ENCODE measurements at regions not wholly inside any gene's neighbourhood (a gene's known extent, or its start where the extent isn't known, plus 50 kb on each side); places are given as distances from the start of the nearest gene placed in this dataset.

DNA sequence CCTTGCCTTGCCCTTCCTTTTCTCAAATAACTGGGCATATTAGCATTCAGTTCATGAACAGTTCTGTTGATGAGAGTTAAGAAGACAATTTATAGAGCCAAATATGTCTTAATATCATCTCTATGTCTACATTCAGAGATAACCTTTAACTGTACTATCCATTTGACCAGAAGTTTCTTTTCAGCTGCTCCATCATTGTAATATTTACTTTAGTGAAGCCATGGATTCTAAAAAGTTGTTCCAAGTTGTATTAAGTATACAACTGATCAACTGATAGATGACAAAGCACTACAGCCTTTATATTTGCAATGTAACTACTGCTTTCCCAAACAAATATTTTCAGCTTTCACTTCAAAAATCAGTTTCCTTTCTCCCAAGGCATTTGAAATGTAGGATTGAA, 1252.7 kb downstream of the EPHA7 start:
- no peak for ATAC-seq
- intact Hi-C loops (cut with DNase I, micrococcal nuclease), result no loop called here
- no peak for DNase-seq

DNA sequence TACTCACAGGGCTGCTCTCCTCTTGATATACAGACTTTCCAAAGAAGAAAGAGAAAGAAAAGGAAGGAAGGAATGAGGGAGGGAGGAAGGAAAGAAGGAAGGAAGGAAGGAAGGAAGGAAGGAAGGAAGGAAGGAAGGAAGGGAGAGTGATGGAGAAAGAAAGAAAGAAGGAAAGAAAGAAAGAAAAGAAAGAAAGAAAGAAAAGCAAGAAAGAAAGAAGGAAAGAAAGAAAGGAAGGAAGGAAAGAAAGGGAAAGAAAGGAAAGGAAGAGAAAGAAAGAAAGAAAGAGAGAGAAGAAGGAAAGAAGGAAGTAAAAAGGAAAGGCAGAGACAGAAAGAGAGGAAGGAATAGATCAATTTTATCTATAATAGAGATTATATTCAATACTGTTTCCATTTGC, 1257.4 kb downstream of the EPHA7 start:
- intact Hi-C loops (cut with DNase I, micrococcal nuclease), result no loop called here
- ATAC-seq, result no peak
- DNase-seq, result no peak

DNA sequence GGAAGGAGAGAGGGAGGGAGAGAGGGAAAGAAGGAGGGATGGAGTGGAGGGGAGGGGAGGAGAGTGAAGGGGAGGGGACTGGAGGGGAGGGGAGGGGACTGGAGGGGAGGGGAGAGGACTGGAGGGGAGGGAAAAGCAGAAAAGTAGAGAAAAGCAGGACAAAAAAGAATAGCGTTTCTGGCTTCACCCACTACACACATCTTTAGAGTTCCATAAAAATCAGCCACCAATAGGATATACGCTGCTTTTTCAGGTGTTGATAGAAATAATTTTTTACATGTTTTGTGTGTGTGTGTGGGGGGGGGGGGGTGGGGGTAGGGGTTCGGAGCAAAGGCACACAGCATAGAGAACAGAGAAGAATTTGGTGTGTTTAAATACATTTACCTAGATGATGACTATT, 1259.1 kb downstream of the EPHA7 start:
- DNase-seq (no peak), ATAC-seq (no peak)
- intact Hi-C loops (cut with DNase I, micrococcal nuclease), result no loop called here

DNA sequence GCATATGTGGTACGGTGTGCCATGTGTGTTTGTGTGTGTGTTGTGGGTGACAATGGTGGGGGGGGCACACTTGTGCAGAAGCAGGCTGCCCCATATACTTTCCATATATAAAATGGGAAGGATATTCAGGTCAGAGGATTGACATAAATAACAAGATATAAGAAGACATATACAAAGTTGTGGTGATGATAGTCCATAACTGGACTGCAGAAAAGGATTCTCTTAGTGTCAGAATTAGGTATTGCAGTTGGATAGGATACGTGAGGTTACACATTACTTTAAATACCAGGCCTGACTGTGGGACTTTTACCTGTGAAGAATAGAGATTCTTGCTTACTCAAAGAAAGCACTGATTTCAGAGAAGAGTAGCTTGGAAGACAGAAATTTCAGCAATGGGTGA, 1260.3 kb downstream of the EPHA7 start:
- intact Hi-C loops (cut with DNase I, micrococcal nuclease), result no loop called here
- no peak for DNase-seq
- no peak for ATAC-seq

DNA sequence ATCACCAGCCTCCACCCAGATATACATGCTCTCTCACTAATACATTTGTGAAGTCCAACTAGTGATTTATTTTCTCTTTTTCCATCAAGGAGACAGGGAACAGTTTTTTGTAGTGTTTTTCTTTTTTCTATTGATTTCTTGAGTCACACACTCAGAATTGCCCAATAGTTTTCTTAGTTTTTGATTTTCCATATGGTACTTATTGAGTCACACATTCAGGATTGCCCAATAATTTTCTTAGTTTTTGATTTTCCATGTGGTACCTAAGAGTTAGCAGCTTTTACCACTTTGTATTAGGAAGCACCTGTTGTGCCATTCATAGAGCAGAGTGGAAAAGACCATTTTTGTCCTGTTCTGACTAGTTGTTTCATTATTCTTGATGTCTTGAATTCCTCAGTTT, 1268.8 kb downstream of the EPHA7 start:
- intact Hi-C loops (cut with DNase I, micrococcal nuclease), result no loop called here
- DNase-seq (no peak), ATAC-seq (no peak)

DNA sequence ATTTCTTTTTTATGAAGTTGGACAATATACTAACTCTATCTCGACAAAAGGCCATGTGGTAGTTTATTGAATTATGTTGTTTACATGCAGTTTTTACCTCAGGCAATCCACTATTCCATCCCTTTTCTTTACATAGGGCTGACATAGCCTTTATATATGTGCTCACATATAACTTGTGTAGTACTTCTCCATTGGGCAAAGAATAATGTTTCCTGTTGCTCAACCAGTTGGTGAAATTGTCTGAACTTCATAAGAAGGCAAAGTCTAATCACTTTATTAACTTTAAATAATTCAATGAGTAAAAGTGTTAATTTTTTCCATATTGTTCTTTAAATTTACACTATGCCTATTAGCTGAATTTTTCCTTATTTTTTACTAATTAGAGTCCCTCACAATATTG, 1272.1 kb downstream of the EPHA7 start:
- intact Hi-C loops (cut with DNase I, micrococcal nuclease), result no loop called here
- DNase-seq (no peak), ATAC-seq (no peak)

DNA sequence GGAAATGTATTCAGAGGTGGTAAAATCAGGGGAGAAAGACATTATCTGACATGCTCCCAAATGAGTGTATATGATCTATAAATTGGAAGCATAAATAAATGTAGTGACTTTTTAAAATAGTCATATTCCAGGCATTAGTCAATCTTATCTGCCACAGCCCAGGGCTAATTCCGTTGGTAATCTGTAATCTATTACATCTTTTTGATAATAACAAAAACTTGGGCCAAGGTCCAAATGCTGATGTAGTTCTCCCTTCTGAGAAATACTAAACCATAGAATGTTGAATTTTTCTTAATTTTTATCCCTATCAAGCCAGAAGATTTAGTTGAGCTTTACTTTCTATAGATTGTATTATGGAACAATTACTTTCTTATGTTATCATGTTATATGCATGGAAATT, 1279.8 kb downstream of the EPHA7 start:
- no peak for DNase-seq
- intact Hi-C loops (cut with DNase I, micrococcal nuclease), result no loop called here
- no peak for ATAC-seq

DNA sequence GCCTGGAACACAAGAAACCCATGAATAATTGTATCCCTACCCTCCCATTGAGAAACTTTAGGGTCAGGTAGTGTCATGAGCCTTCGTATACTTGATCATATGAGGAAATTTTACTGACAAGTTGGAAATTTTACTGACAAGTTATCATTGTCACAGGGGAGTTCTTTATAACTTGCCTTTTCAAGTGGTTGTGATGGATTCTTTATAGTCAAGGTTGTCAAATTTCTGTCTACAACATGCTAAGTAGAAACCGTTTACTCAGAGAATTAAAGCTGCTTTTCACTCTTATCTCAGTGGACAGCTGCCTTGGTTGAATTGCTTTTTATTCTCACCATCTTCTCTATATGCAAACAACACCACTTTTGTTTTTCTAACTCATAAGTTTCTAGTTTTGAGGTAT, 1286.4 kb downstream of the EPHA7 start:
- DNase-seq (no peak), ATAC-seq (no peak)
- intact Hi-C loops (cut with DNase I, micrococcal nuclease), result no loop called here

DNA sequence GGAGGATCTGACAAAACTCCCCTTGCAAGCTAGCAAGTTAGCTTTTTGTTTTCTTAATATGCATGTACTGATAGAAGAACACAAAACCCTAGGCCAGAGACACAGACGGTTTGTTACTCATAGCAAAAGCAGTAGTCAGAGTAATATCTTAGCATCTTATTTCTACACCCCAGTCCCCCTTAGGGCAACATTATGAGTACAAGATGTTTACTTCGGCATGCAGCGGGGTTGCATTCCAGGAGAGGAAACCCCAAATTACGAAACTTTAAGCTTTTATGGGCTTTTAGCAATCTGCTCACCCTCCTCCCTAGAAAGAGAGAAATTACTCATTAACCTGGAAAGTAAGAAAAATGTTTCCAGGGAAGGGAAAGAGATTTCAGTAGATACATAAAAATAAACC, 1286.9 kb downstream of the EPHA7 start:
- intact Hi-C loops (cut with DNase I, micrococcal nuclease), result no loop called here
- DNase-seq (no peak), ATAC-seq (no peak)

DNA sequence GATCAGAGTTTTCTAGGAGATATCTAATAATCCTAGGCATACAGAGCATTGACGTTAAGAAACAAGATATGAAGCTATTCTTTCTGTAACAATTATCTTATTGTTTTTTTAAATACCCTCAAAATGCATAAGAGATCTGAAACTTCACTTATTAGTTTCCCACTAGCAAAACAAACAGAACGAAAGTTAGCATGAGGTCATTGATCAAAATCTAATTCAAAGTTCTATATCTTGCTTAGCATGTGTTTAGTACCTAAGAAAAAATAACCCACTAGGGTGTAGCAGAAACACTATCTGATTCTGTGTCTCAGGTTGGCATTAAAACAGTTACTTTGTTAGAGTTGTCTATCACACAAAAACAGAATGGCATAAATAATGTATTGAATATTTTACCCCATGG, 1288.4 kb downstream of the EPHA7 start:
- intact Hi-C loops (cut with DNase I, micrococcal nuclease), result no loop called here
- ATAC-seq, result no peak
- DNase-seq, result no peak

DNA sequence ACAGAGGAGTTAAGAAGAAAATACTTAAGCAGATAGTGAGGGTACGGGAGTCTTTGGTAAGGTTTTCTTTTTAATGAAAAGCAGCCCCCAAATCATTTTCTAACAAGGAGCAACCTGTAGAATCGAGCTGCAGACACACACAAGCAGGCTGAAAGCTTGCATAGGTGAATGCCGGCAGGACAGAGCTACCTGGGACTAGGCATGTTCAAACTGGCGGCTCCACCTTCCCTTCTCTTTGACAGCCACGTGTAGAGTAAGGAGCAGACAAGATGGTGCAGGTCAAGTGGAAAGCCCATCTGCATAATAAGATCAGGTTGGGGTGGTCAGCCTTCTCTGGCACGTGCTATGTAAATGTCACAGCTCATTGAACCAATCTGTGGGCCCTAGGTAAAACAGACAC, 1292.4 kb downstream of the EPHA7 start:
- ATAC-seq (no peak), DNase-seq (no peak)
- intact Hi-C loops (cut with DNase I, micrococcal nuclease), result no loop called here

DNA sequence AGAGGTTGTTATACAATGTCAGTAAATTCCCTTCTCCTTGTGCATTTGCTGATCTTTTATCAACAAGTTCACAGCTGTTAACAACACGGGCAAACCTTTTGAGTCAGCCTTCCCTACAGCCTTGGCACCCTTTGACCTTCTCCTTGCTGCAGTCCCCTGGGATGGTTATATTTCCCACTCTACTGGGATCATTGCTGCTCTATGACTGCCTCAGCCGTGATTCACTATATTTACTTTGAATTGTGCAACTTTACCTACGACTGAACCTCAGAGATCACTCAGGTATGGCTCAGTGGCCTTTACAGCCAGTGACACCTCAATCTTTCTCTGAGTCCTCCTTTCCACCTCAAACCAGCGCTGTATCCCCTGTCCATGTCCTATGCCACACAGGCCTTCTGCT, 1293.3 kb downstream of the EPHA7 start:
- no peak for ATAC-seq
- intact Hi-C loops (cut with DNase I, micrococcal nuclease), result no loop called here

DNA sequence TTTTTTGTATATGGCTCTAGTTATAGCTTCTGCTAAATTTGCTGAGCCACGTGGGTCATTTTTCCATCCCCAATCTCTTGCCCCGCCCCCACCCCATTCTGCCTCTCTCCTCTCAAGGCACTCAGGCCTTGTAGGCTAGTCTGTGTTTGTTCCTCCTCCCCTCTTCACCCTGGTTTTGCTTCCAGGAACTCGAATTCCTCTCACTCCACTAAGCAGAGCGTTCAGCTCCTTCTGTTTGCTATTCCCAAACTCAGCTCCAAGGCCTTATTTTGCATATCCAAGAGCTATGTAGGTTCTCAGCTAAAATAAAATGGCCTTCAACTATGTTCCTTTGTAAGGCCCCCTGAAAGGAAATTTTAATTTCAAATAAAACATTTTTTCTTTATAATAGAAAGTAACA, 1293.7 kb downstream of the EPHA7 start:
- DNase-seq (no peak), ATAC-seq (no peak)
- intact Hi-C loops (cut with DNase I, micrococcal nuclease), result no loop called here

More for the DNA sequence above, 1293.3 kb downstream of the EPHA7 start:
- DNase-seq, result no peak

DNA sequence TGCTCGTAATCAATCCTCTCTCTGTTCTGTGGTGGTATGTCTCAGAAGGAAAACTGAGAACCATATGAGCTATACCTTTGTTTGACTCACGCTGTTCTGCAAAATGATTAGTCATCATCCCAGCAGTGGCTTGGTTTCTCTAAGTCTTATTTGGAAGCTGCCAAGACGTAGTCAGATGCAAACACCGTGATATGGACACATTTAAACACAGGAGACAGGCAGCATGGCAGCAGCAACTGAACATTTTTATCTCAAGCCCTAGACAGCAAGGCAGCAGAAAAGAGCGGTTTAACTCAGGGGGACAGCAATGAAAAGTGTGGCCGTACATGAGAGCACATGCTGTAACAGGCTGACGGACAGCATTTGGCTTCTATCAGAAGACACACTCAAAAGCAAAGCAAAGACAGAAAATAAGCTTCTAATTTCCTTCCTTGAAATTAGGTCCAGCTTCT, 1295.1 kb downstream of the EPHA7 start:
- ATAC-seq (no peak), DNase-seq (no peak)
- intact Hi-C loops (cut with DNase I, micrococcal nuclease), result no loop called here

DNA sequence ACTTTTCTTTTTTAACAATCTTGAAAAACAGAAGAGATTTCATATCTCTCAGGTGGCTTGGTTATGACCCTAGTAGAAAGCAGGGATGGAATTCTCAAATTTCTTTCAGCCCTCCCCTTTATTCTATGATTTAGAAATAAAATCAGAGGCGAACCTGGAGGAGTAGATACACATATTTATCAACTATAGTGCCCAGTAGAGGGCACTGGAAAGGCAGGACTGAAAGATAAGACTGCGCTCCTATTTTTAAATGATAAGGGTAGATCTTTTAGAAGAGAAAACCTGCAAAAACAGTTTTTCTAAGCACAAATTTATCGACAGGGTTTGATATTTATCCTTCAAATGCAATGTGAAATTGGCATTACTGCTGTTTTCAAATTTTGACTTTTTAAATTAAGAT, 1296.6 kb downstream of the EPHA7 start:
- no peak for DNase-seq
- intact Hi-C loops (cut with DNase I, micrococcal nuclease), result no loop called here
- no peak for ATAC-seq

DNA sequence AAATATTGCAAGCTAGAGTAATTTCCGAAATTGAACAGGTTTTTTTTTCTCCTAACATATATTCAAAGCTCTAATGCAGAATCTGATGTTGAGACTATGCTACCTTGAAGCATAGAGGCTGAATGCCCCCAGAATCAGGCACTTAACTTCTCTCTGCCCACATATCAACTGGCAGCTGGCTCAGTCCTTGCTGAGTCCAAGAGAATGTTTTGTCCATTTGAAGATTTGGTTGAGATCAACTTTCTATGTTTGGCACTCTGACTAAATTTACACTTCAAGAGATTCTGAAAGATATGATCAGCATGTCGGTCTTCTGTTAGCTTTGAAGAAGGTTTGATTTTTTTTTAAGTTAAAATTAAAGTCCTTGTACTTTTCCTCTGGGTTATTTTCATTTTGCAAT, 1298.1 kb downstream of the EPHA7 start:
- ATAC-seq (no peak), DNase-seq (no peak)
- intact Hi-C loops (cut with DNase I, micrococcal nuclease), result no loop called here

DNA sequence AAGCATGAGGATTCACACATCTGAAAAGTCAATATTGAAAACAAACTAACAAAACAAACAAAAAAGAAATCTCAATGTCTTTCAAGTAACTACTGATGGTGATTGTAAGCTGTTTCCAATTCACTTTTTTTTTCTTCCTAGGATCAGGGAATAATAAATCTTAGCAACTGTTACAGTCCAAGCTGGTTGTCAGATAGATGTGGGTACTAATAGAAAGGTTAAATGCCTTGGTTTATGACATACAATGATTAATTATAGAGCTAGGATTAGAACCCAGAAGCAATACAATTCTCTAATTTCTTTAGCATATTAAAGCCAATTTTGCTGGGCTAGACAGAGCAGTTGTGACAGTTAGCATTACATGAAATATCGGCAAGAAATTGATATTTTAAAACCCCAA, 1301.6 kb downstream of the EPHA7 start:
- DNase-seq (no peak), ATAC-seq (no peak)
- intact Hi-C loops (cut with DNase I, micrococcal nuclease), result no loop called here

DNA sequence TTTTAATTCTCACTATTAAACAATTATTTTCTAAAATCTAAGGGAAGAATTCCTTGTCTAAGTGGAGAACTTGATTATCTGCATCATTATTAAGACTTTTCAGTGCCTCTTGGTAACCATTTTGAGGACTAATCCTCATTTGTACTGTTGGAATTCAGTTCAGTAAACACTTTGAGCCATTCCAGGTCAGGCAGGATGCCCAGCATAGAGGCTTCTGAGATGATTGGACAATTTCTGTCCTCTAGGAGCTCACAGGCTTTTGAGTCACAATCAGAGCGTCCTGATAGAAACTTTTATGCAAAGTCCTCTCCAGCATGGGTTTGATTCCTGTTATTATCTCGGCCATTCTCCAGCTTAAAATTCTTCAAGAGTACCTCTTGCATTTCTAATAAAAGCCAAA, 1304.6 kb downstream of the EPHA7 start:
- intact Hi-C loops (cut with DNase I, micrococcal nuclease), result no loop called here
- ATAC-seq (no peak), DNase-seq (peak in 1 of 2 donors; percentile 6)

DNA sequence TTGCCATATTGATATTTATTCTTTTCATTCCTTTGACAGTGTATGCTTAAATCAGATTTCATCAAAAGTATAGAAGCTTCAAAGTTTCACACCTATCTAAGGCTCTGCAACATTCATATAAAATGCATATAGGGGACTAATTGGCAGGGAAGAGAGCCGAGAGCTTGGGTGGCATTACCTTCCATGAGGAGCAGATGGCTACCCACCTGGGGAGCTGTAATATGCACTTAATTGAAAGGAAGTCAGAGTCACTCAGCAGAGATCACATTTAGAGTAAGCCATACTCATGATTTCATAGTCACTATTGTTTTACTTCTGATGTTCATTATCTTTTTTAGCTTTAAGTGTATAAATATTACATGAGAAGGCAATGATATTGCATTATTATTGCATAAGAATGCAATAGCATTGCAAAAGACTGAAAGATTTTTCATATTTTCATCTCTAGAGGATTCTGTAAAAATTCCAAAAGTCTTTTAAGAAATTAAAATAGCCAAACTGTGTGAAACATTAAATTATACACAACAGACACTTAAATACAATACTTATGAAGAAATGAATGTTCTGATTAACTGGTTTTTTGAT, 1305.2 kb downstream of the EPHA7 start:
- no peak for ATAC-seq
- intact Hi-C loops (cut with DNase I, micrococcal nuclease), result no loop called here
- no peak for DNase-seq

DNA sequence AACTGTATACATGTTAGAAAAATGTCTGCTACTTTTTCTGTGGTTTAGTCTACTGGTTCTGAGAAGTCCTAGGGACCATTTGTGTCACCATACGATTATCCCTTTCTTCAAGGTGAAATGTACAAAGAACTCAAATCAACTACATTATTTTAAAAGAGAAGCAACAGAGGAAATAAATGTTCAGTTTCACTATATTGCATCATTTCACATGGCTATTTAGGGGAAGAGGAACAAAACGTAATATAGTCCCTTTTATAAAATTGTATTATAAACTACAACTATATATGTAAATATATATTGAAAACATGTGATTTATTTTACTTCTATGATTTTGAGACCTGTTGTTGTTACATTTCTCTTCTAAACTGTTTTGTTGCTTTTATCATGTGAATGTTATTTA, 1308.0 kb downstream of the EPHA7 start:
- no peak for ATAC-seq
- no peak for DNase-seq
- intact Hi-C loops (cut with DNase I, micrococcal nuclease), result no loop called here

DNA sequence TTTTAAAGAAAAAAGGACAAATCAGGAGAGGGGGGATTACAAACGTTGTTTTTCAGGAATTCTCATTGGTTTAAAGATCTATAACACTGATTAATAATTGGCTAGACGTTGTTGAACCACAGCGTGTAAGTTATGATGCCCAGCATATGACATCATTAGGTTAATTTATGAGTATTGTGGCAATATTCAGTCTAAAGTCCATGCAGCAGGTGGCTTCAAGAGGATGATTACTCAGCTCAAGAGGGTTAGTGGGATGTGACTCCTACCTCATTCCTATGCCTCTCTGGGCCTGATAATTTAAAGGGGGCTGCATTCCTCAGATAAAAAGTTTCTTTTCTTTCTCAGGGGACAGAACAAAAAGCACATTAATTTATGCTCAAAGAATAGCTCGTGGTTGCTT, 1309.0 kb downstream of the EPHA7 start:
- no peak for DNase-seq
- no peak for ATAC-seq
- intact Hi-C loops (cut with DNase I, micrococcal nuclease), result no loop called here

DNA sequence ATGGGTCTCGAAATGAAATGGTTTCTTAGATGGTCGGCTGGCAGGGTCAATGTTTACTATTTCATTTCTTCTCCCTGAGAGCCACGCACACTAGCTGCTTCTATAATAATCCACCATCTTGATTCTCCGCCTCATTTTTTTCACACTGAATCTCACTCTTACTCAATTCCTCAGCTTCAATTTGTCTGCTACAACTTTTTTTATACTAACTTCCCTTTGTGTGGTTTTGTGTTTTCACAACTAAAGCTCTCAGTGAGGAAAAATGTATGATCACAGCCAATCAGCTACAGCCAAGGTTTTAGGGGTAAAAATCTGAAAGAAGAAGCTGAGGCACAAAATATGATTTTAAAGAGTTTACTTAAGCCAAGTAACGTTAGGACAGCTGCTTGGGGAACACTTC, 1309.4 kb downstream of the EPHA7 start:
- ATAC-seq (no peak), DNase-seq (no peak)
- intact Hi-C loops (cut with DNase I, micrococcal nuclease), result no loop called here
